VCaP (cell line): ENCODE measurements at regions not wholly inside any gene's neighbourhood (a gene's known extent, or its start where the extent isn't known, plus 50 kb on each side); places are given as distances from the start of the nearest gene placed in this dataset.

Source experiments
- H3K27ac ChIP-seq: fragments of 450-650 bp; 2 replicates; pipeline ENCODE4 v1.5.1; 2017
- TF ChIP-seq, protein P1 (sequence below): fragments of 450-650 bp; conservative IDR thresholded peaks from 2 replicates; pipeline ENCODE4 v1.5.1; 2017; ENCODE audit warnings: mild to moderate bottlenecking, moderate library complexity

- no peak overlapping the region for H3K27ac ChIP-seq
- TF ChIP-seq, protein P1, sequence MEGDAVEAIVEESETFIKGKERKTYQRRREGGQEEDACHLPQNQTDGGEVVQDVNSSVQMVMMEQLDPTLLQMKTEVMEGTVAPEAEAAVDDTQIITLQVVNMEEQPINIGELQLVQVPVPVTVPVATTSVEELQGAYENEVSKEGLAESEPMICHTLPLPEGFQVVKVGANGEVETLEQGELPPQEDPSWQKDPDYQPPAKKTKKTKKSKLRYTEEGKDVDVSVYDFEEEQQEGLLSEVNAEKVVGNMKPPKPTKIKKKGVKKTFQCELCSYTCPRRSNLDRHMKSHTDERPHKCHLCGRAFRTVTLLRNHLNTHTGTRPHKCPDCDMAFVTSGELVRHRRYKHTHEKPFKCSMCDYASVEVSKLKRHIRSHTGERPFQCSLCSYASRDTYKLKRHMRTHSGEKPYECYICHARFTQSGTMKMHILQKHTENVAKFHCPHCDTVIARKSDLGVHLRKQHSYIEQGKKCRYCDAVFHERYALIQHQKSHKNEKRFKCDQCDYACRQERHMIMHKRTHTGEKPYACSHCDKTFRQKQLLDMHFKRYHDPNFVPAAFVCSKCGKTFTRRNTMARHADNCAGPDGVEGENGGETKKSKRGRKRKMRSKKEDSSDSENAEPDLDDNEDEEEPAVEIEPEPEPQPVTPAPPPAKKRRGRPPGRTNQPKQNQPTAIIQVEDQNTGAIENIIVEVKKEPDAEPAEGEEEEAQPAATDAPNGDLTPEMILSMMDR: no peak
Observed at GRCh38 chr9:109549386-109549785, 51.3 kb upstream of the PTPN3 start.

- TF ChIP-seq, protein P1: no peak
- H3K27ac ChIP-seq: no peak overlapping the region
Observed at GRCh38 chr9:109551651-109552050, 53.5 kb upstream of the PTPN3 start.

DNA sequence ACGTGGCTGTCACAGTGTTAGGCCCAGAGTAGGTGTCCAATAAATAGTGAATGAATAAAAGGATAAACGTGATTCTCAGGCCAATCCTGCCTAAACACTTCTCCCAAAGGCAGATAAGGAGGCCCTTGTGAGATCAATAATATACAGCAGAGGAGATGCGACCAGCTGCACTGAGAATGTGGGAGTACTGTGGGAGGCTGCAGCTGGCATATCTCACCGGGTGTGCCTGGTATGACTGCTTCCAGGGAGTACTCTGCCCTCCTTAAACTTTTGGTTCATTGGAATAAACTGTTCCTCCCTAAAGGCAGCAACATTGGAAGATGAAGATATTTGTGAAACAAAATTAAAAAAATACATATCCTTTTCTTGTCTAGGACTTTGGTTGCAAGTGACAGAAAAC, 57.1 kb upstream of the PTPN3 start:
- H3K27ac ChIP-seq: no peak overlapping the region
- TF ChIP-seq, protein P1: no peak

DNA sequence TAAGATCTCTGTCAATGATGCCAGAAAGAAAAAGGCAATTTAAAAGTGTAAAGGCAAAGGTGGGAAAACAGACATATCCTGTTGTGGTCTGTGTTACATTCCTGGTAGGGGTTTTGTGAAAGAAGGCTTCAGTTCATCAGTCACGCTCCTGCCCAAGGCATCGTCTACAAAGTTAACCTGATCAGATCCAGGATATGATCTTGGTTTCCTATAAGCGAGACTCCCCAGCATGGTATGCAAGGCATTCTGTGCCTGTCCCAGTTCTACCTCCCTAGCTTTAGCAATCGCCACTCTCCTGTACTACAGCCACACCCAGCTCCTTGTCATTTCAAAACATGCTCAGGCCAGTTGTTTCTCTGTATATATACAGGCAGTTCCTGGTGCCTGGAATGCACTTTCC, 58.0 kb upstream of the PTPN3 start:
- no peak overlapping the region for H3K27ac ChIP-seq
- TF ChIP-seq, protein P1: no peak

GRCh38 chr9:109556786-109557185, 58.7 kb upstream of the PTPN3 start:
- TF ChIP-seq, protein P1: no peak
- no peak overlapping the region for H3K27ac ChIP-seq

- TF ChIP-seq, protein P1: no peak
- no peak overlapping the region for H3K27ac ChIP-seq
Observed at GRCh38 chr9:109557481-109557880, 59.4 kb upstream of the PTPN3 start.

GRCh38 chr9:109558718-109559151, 60.6 kb upstream of the PTPN3 start:
- H3K27ac ChIP-seq: no peak overlapping the region
- TF ChIP-seq, protein P1: no peak
